Glomerular visceral epithelial cell (primary cell): ENCODE measurements at regions not wholly inside any gene's neighbourhood (a gene's known extent, or its start where the extent isn't known, plus 50 kb on each side); places are given as distances from the start of the nearest gene placed in this dataset.
"Not testable (repeated sequence)": the region's sequence is repeated elsewhere in the genome, so short reads cannot be mapped to it uniquely, and the experiment has no call there.

ENCODE experiments used
- DNase-seq: peaks from one replicate; pipeline ENCODE4 v3.0.0-alpha.2; 2016; ENCODE audit errors: extremely low spot score

DNA sequence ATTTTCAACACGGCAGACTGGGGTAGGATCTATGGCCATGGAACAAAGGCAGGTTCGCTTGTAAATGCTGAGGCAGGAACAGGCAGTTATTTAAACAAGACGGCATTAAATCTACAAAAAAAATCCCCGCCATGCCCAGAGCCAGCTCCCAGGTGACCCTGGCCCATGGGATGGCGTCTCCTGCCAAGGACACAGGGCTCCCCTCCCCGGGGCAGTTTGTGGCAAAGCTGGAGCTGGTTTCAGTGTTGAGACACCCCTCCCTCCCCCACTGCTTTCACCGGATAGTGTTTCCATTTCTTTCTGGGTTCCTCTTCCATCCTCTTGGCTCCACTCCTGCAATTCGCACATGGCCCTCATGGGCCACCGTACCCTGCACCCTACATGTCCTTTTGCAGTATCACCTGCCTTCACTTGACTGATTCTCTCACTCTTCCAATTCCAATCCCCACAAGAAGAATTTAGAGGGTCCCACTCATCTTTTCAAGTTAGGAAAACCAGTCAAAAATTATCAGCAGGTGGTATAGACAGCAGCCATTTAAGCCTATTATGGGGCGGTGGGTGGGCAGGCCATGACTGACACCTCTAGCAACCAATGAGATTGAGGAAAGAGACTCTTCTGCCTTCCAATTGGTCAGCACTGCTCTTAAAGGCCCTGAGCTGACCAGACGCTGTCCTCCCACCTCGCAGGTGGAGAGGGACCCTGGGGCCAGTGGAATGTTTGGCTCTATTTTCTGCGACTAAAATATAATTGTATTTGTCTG lies 52.0 kb downstream of the OLIG1 start:
- no peak for DNase-seq

DNA sequence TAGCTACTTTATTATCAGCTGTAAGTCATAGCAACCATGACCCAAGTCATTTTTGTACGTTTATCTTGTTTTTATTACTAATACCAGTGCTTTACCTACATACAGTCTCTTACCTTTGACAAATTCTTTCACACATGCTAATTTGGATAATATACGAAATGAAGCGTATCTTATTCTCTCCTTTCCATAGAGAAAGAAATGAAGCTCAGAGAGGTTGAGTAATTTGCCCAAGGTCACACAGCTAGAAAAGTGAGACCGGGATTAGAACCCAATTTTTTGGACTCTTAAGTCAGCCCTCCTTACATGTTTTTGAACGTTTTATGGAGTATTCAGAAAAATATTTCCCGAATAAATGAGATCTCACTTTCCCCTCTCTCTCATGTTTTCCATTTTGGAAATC lies 52.6 kb downstream of the OLIG1 start:
- no peak for DNase-seq

GRCh38 chr21:33123374-33124123 lies 53.6 kb downstream of the OLIG1 start:
- DNase-seq = peak; percentile 7

DNA sequence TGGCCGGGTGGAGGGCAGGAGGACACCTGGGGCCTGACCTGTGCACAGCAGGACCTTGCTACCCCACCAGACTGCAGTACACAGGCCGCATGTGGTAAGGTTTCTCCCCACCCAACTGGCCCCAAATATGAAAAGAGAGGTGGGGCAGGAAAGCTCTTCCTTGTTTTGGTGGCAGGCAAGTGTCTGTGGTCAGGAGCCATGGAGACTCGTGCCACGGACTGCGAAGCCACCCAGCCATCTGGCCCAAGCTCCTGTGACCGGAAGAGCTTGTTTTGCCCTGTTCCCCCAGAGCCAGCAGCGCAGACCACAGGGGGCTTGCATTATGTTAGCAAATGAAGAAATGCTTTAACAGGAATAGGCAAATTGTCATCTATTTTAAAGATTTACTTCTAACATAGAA lies 54.9 kb downstream of the OLIG1 start:
- no peak for DNase-seq

- no peak for DNase-seq
These were observed 55.9 kb downstream of the OLIG1 start for GRCh38 chr21:33125680-33126375.

DNA sequence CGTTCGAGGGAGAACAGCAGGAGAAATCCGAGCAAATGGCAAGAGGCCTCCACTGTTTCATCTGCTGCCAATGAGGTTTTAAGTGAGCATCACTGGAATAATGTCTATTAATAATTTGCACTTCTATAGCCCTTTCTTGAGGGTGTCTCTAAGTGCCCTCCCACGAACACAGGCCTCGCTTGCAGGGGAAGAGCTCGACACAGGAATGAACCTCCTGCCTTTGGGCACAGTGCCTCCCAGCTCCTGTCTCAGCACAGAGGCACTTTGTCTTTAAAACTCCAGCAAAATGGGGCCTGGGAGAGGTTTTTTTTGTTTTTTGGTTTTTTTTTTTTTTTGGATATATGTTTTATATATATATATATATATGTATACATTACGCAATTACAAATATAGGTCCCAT lies 56.6 kb downstream of the OLIG1 start:
- DNase-seq = no peak

GRCh38 chr21:33127154-33127867 lies 57.4 kb downstream of the OLIG1 start:
- peak; percentile 61 for DNase-seq

GRCh38 chr21:33127868-33128242 lies 57.9 kb downstream of the OLIG1 start:
- DNase-seq = no peak

GRCh38 chr21:33128538-33128937 lies 58.6 kb downstream of the OLIG1 start:
- no peak for DNase-seq

DNA sequence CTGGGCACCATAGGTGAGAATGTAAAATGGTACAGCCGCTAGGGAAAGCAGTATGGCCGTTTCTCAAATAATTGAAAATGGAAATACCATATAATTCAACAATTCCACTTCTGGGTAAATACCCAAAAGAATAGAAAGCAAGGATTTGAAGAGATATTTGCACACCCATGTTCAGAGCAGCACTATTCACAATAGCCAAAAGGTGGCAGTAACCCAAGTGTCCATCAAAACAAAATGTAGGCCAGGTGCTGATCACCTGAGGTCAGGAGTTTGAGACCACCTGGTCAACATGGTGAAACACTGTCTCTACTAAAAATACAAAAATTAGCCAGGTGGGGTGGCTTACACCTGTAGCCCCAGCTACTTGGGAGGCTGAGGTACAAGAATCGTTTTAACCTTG lies 62.1 kb downstream of the OLIG1 start:
- no peak for DNase-seq

- DNase-seq = no peak
These were observed 64.0 kb downstream of the OLIG1 start for GRCh38 chr21:33133892-33134291.

DNA sequence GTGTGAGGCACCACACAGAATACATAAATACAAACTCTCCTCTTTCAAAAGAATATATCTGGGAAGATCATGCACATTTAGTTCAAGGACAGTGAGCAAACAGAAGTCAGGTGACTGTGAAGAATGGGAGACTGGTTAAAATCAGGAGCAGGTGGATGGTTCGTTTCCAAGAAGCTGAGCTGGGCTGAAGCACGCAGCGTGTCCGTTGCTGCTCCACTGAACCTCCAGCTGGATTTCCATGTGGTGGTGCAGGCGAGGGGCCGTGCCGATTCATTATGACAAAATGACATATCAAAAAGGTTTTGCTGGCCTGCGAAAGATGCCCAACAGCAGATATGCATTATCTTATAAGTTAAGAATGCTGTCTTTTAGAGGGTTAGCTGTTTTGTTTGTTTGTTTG lies 66.0 kb downstream of the OLIG1 start:
- DNase-seq = no peak

DNA sequence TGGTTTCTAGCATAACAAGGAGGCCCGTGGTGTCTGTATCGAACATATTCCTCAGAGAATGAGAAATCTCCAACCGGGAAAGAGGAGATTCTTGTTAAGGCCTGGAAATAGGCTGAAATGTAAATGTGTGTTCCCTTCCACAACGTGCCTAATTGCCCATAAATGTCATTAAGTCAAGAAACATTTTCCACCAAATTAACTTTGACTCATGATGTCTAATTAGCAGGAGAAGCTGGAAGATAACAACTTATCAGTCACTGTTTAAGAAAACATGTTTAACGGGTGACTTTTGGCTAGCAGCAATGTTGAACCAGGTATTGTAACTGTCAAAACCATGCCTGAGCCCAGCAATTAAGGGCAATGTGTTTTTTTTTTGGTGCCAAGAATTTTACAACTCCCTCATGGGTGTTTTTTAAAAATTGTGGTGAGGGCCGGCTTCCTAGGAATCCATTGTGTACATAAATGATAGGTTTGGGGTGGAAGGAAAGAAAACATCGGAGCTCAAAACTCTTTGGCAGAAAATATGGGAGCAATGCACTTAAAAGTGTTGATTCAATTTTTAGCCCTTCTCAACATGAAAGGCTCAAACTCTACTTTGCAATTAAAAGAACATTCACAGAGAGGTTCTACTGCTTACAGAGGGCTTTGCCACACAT lies 67.0 kb downstream of the OLIG1 start:
- no peak for DNase-seq

- DNase-seq = no peak
These were observed 69.1 kb downstream of the OLIG1 start for GRCh38 chr21:33139084-33139483.

DNA sequence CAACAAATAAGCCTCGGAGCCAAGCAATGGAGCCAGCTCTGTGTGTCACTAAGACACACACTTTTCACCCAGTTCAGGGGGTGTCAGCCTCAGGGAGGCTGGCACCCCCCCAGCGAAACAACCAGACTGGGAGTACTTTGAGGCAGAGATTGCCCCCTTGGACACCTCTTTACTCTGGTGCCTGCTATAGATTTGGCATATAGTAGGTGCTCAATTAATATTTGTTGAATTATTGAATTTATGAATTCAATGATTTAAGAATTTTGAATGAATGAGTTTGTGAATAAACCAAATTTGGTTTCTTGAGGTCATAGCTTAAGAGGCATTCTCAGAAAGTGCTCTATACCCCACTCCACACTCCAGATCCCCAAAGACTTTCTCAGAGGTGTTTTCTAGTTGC lies 70.3 kb downstream of the OLIG1 start:
- DNase-seq = no peak

DNA sequence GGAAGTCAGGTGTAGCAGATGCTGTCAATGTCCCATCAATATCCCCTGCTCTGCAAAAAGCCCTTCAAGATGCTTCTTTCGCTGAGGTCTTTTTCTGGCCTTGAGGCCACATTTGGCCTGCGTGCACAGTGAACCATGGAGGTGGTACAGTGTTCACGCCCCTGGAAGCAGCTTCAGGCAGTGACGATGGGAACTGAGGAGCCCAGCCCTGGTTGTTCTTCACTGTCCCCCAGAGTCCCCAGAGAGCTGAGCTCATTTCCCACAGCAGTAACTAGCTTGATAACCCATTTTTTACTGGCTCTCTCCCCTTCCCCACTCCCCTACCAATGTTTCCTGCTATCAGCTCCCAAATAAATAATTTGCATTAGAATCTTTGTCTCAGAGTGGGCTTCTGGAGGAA lies 76.5 kb downstream of the OLIG1 start:
- no peak for DNase-seq

GRCh38 chr21:33149181-33149580 lies 79.2 kb downstream of the OLIG1 start:
- DNase-seq = no peak

DNA sequence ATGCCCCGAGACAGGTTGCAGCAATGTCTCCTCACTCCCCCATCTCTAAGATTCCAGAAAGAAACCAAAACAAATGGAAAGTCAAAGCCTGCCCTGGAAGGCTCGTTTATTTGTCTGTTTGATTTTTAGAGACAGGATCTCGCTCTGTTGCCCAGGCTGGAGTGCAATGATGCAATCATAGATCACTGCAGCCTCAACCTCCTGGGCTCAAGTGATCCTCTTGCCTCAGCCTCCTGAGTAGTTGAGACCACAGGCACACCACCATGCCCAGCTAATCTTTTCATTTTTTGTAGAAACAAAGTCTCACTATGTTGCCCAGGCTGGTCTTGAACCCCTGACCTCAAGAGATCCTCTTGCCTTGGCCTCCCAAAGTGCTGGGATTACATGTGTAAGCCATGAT lies 78.8 kb upstream of the IFNAR2 start:
- not testable (repeated sequence) for DNase-seq

GRCh38 chr21:33151941-33152731 lies 77.6 kb upstream of the IFNAR2 start:
- DNase-seq = no peak

GRCh38 chr21:33152732-33153130 lies 77.0 kb upstream of the IFNAR2 start:
- DNase-seq = no peak

- no peak for DNase-seq
These were observed 74.7 kb upstream of the IFNAR2 start for GRCh38 chr21:33155005-33155404.
